ENCODE measurements at regions not wholly inside any gene's neighbourhood (a gene's known extent, or its start where the extent isn't known, plus 50 kb on each side); places are given as distances from the start of the nearest gene placed in this dataset.

DNA sequence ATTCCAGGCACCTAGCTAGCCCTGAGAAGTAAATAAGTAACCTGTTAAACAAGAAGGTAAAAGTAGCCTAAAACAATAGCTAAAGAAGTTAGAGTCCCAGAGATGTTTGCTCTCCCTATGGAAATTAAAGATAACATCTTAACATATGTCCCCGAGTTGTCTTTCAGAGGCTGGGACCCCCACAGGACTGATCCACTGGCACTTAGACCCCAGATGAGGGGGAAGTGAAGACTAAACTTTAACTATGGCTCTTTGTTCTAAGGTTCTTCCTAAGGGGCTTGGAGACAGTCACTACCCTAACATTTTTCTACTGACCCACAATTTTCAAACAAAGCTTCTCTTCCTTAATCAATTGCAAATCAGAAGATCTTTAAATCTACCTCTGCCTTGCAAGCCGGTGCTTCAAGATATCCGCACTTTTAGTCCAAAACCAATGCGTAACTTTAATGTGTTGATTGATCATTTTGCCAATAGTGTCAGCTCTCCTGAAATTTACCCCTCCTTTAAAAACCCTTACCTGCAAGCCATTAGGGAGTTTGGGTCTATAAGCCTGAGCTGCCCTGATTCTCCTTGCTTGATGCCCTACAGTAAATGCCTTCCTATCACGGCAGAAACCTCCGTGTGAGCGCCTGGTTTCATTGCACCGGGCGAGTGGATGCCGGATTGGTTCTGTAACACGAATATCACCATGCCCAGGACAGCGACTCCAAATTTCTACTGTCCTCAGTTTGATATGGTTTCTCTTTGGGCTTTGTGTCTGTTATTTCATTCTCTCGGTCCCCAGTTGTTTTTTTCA, 404.4 kb downstream of the SIPA1L2 start:
- TF ChIP-seq, protein P1, sequence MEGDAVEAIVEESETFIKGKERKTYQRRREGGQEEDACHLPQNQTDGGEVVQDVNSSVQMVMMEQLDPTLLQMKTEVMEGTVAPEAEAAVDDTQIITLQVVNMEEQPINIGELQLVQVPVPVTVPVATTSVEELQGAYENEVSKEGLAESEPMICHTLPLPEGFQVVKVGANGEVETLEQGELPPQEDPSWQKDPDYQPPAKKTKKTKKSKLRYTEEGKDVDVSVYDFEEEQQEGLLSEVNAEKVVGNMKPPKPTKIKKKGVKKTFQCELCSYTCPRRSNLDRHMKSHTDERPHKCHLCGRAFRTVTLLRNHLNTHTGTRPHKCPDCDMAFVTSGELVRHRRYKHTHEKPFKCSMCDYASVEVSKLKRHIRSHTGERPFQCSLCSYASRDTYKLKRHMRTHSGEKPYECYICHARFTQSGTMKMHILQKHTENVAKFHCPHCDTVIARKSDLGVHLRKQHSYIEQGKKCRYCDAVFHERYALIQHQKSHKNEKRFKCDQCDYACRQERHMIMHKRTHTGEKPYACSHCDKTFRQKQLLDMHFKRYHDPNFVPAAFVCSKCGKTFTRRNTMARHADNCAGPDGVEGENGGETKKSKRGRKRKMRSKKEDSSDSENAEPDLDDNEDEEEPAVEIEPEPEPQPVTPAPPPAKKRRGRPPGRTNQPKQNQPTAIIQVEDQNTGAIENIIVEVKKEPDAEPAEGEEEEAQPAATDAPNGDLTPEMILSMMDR (IDR thresholded peaks at IDR 0.05), result no peak
- TF ChIP-seq POLR2A (IDR thresholded peaks at IDR 0.05) (no peak), POLR2AphosphoS5 (IDR thresholded peaks at IDR 0.05; ENCODE audit: insufficient read depth in 1 of 2, low read depth in 1 of 2) (no peak)

All from vagina (tissue), 2 donors.